Prostate gland (tissue), 2 donors: ENCODE measurements at regions not wholly inside any gene's neighbourhood (a gene's known extent, or its start where the extent isn't known, plus 50 kb on each side); places are given as distances from the start of the nearest gene placed in this dataset.

Experiments used
- POLR2A ChIP-seq: fragments of 450-650 bp; IDR thresholded peaks from one replicate; pipeline ENCODE4 v1.6.1; 2016; ENCODE audit warnings: antibody characterized with exemption, mild to moderate bottlenecking
- POLR2AphosphoS5 ChIP-seq: sonication (generic); formaldehyde crosslinking; IDR thresholded peaks from one replicate; pipeline ENCODE4 v1.6.1; 2017; ENCODE audit warnings: antibody characterized with exemption
- TF ChIP-seq, protein P1 (sequence below), 4 experiments: fragments of 200-600 bp in 2 of 4; fragments of 450-650 bp in 2 of 4; sonication (generic) in 2 of 4; IDR thresholded peaks; 1 replicate in 3 of 4; 2 replicates in 1 of 4; pipeline ENCODE4 v1.5.1; 2016 to 2019; ENCODE audit warnings: antibody characterized with exemption in 4 of 4, mild to moderate bottlenecking in 2 of 4, moderate library complexity in 2 of 4

DNA sequence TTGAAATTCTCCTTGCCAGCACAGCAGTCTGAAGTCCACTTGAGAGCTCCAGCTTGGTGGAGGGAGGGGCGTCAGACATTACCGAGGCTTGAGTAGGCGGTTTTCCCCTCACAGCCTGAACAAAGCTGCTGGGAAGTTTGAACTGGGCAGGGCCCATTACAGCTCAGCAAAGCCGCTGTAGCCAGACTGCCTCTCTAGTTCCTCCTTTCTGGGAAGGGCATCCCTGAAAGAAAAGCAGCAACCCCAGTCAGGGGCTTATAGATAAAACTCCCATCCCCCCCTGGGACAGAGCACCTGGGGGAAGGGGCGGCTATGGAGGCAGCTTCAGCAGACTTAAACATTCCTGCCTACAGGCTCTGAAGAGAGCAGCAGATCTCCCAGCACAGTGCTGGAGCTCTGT lies 325.3 kb downstream of the GJA1 start:
- TF ChIP-seq, protein P1, sequence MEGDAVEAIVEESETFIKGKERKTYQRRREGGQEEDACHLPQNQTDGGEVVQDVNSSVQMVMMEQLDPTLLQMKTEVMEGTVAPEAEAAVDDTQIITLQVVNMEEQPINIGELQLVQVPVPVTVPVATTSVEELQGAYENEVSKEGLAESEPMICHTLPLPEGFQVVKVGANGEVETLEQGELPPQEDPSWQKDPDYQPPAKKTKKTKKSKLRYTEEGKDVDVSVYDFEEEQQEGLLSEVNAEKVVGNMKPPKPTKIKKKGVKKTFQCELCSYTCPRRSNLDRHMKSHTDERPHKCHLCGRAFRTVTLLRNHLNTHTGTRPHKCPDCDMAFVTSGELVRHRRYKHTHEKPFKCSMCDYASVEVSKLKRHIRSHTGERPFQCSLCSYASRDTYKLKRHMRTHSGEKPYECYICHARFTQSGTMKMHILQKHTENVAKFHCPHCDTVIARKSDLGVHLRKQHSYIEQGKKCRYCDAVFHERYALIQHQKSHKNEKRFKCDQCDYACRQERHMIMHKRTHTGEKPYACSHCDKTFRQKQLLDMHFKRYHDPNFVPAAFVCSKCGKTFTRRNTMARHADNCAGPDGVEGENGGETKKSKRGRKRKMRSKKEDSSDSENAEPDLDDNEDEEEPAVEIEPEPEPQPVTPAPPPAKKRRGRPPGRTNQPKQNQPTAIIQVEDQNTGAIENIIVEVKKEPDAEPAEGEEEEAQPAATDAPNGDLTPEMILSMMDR (IDR thresholded peaks at IDR 0.05), result no peak
- TF ChIP-seq POLR2A (no peak), POLR2AphosphoS5 (no peak)
